HFFc6 (cell line): ENCODE measurements at regions not wholly inside any gene's neighbourhood (a gene's known extent, or its start where the extent isn't known, plus 50 kb on each side); places are given as distances from the start of the nearest gene placed in this dataset.

Source experiments
- DNase-seq: peaks from one replicate; pipeline ENCODE4 v3.0.0-alpha.2; 2018
- H3K27ac Mint-ChIP-seq: 2 replicates; pipeline ENCODE4 v1.8.0; 2020; ENCODE audit warnings: mild to moderate bottlenecking, mixed read lengths
- H3K27me3 Mint-ChIP-seq: 2 replicates; pipeline ENCODE4 v1.8.0; 2021; ENCODE audit warnings: mild to moderate bottlenecking, moderate library complexity, mixed read lengths; ENCODE audit not compliant: insufficient read depth
- H3K36me3 Mint-ChIP-seq: 2 replicates; pipeline ENCODE4 v1.8.0; 2021; ENCODE audit warnings: low read depth, mixed read lengths
- H3K4me1 Mint-ChIP-seq: 2 replicates; pipeline ENCODE4 v1.8.0; 2020; ENCODE audit warnings: low read depth, mixed read lengths
- H3K4me3 Mint-ChIP-seq: 2 replicates; pipeline ENCODE4 v1.8.0; 2020; ENCODE audit warnings: mild to moderate bottlenecking, moderate library complexity, mixed read lengths
- H3K9me3 Mint-ChIP-seq: 2 replicates; pipeline ENCODE4 v1.8.0; 2020; ENCODE audit warnings: mild to moderate bottlenecking, mixed read lengths
- TF ChIP-seq, protein P1 (sequence below): fragments of 200-600 bp; sonication (generic); IDR thresholded peaks from 2 replicates; pipeline ENCODE4 v1.5.0; 2021; ENCODE audit warnings: antibody characterized with exemption, mild to moderate bottlenecking

DNA sequence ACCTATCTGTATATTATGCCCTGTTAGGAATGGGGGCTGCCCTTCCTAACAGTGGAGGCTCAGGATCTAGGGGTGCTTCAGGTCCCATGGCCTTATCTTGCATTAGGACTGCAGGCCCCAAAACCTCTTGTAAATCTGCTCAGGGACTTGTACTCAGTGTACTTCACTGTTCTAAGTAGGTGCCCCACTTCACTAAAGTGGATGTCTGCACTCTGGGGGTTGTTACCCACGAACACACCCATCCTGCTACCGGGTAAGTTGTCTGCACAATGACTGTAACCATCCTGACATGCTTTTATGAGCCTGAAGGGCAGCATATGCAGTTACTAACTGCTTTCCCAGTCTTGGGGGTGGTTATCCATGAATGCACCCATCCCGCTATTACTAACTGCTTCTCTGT is 163.0 kb downstream of the PTCSC3 start:
- H3K27me3 Mint-ChIP-seq, result peaks cover 3% of the 10 kb centered on the region
- no peak overlapping the region for H3K4me3 Mint-ChIP-seq
- no peaks in the 10 kb centered on the region for H3K36me3 Mint-ChIP-seq
- DNase-seq, result no peak
- no peaks in the 10 kb centered on the region for H3K9me3 Mint-ChIP-seq
- TF ChIP-seq, protein P1, sequence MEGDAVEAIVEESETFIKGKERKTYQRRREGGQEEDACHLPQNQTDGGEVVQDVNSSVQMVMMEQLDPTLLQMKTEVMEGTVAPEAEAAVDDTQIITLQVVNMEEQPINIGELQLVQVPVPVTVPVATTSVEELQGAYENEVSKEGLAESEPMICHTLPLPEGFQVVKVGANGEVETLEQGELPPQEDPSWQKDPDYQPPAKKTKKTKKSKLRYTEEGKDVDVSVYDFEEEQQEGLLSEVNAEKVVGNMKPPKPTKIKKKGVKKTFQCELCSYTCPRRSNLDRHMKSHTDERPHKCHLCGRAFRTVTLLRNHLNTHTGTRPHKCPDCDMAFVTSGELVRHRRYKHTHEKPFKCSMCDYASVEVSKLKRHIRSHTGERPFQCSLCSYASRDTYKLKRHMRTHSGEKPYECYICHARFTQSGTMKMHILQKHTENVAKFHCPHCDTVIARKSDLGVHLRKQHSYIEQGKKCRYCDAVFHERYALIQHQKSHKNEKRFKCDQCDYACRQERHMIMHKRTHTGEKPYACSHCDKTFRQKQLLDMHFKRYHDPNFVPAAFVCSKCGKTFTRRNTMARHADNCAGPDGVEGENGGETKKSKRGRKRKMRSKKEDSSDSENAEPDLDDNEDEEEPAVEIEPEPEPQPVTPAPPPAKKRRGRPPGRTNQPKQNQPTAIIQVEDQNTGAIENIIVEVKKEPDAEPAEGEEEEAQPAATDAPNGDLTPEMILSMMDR, result no peak
- H3K4me1 Mint-ChIP-seq, result no peaks in the 10 kb centered on the region
- no peak overlapping the region for H3K27ac Mint-ChIP-seq

DNA sequence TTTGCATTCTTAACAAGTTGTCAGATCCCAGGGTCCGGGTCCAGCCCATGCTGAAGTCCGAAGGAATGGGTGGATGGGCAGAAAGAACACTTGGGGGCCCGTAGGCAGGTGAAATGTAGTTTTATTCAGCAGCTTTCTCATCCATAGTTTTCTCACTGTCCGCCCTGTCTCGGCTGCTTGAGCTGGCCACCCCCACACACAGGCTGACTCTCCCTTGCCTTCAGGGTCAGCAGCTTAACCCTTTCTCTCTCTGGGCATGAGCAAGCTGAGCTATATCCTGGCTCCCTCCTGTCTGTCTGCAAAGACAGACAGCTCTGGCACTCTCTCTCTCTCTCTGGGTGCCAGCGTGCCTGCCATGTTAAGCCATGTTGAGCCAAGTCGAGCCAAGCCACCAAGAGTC is 163.9 kb downstream of the PTCSC3 start:
- Mint-ChIP-seq H3K4me3 (no peak overlapping the region), H3K27me3 (peaks cover 3% of the 10 kb centered on the region), H3K4me1 (no peaks in the 10 kb centered on the region), H3K36me3 (no peaks in the 10 kb centered on the region), H3K9me3 (no peaks in the 10 kb centered on the region), H3K27ac (no peak overlapping the region)
- TF ChIP-seq, protein P1, result no peak
- DNase-seq, result no peak

- peaks cover 3% of the 10 kb centered on the region; the same call in 1 of the 2 replicates for H3K27me3 Mint-ChIP-seq
- no peaks in the 10 kb centered on the region for H3K36me3 Mint-ChIP-seq
- TF ChIP-seq, protein P1, result no peak
- no peak for DNase-seq
- H3K4me1 Mint-ChIP-seq, result no peaks in the 10 kb centered on the region
- no peaks in the 10 kb centered on the region for H3K9me3 Mint-ChIP-seq
- no peak overlapping the region for H3K4me3 Mint-ChIP-seq
- no peak overlapping the region for H3K27ac Mint-ChIP-seq
Measured at GRCh38 chr14:36009643-36010042, 166.9 kb downstream of the PTCSC3 start.

DNA sequence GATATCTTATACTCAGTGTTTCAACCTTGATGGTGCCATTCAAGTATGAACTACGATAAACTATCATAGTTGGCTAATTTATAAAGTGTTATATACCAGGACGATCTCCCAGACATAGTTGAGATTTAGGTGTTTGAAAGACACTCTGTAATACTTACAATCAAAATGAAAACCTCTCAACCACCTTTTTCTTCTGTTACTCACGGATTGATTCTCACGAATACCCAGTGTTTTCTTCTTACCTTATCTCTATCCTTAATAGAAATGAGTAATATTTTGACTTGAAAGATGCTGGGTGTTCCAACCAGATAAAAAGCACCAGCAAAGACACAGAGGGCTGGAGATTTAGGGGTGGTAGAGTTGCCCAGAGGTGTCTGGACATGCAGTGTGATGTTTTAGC is 169.9 kb downstream of the PTCSC3 start:
- Mint-ChIP-seq H3K27ac (no peak overlapping the region), H3K9me3 (no peaks in the 10 kb centered on the region), H3K36me3 (no peaks in the 10 kb centered on the region), H3K4me3 (no peak overlapping the region), H3K27me3 (no peaks in the 10 kb centered on the region), H3K4me1 (no peaks in the 10 kb centered on the region)
- DNase-seq, result no peak
- TF ChIP-seq, protein P1, result no peak

DNA sequence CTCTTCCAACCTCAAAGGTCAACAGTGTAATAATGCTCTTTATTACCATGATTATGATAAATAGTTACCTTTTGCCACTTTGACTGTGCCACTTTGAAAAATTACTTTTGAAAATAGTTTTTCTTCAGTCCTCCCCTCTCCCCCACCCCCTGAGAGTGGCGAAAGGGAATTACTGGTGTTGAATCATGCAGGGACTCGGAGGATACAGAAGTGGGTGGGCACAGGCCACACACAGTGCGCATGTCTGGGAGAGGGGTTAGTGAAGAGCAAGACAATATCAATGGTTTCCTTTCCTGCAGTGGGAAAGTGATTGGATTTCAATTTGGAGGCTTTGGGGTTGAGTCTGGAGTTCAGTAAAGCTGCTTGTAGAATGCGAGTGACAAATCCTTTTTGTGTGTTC is 170.9 kb downstream of the PTCSC3 start:
- no peak for DNase-seq
- Mint-ChIP-seq H3K27me3 (no peaks in the 10 kb centered on the region), H3K9me3 (no peaks in the 10 kb centered on the region), H3K4me1 (no peaks in the 10 kb centered on the region), H3K27ac (no peak overlapping the region), H3K36me3 (no peaks in the 10 kb centered on the region), H3K4me3 (no peak overlapping the region)
- TF ChIP-seq, protein P1, result no peak

DNA sequence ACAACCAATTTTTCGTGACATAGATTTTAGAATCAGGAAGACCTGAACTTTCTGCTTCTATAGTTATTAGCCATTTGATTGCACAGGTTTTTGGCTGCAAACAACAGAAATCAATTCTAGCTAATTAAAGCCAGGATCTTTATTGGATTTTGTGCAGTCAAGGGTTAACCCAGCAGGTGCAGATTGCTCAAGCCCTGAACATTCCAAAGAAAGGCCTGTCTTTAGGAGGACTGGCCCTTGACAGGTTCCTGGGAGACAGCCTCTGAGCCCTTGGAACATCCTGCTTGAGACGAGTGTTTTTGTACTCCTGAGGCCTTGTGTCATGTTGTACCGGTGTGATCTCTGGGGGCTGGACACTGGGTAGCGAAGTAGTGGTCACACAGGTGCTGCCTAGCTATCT is 174.6 kb downstream of the PTCSC3 start:
- TF ChIP-seq, protein P1, result no peak
- DNase-seq, result no peak
- H3K36me3 Mint-ChIP-seq, result no peaks in the 10 kb centered on the region
- H3K9me3 Mint-ChIP-seq, result no peaks in the 10 kb centered on the region
- no peak overlapping the region for H3K27ac Mint-ChIP-seq
- H3K27me3 Mint-ChIP-seq, result peaks cover 4% of the 10 kb centered on the region; the same call in 1 of the 2 replicates
- no peaks in the 10 kb centered on the region for H3K4me1 Mint-ChIP-seq
- no peak overlapping the region for H3K4me3 Mint-ChIP-seq
